Activated CD4-positive, alpha-beta T cell treated with anti-CD3 and anti-CD28 coated beads for 24 hours (primary cell): ENCODE measurements at regions not wholly inside any gene's neighbourhood (a gene's known extent, or its start where the extent isn't known, plus 50 kb on each side); places are given as distances from the start of the nearest gene placed in this dataset.
"Not testable (repeated sequence)": the region's sequence is repeated elsewhere in the genome, so short reads cannot be mapped to it uniquely, and the experiment has no call there.

ENCODE experiments used
- DNase-seq, 2 donors: peaks; one replicate each; pipeline ENCODE4 v3.0.0-alpha.2; 2020; ENCODE audit warnings: low read depth in 2 of 2

DNA sequence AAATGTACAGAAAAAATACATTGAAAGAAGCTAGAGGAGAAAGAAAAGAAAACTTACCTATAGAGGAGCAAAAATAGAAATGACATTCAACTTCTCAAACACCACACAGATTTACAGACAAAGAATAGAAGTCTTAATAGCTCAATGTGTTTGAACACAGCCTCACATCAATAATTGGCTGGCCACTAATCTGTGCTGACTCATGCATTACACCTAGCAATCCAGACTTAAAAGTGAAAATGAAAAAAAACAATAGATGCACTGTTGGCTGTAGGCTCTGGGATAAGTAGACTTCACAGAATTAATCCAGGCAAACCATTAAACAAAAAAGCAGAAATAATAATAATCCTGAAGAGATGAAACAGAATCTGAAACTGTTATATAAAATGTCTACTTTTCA, 961.3 kb upstream of the CELF4 start:
- no peak for DNase-seq

DNA sequence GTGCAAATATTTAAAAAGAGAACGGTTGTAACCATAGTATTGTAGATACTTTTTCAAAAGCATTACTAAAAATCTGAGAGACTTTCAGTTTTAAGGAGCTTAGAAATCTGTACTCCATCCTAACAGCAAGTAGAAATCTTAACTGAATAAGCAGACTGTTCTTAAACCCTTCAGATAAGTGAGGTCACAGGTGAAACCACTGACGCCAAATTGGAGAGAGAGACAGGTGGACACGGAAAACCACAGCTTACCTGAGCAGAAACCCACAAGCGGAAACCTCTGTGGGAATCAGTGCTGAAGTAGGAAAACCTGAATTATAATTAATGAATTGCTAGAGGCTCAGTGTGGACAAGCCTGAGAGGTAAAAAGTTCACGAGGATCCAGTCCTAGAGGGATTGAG, 959.4 kb upstream of the CELF4 start:
- no peak for DNase-seq

DNA sequence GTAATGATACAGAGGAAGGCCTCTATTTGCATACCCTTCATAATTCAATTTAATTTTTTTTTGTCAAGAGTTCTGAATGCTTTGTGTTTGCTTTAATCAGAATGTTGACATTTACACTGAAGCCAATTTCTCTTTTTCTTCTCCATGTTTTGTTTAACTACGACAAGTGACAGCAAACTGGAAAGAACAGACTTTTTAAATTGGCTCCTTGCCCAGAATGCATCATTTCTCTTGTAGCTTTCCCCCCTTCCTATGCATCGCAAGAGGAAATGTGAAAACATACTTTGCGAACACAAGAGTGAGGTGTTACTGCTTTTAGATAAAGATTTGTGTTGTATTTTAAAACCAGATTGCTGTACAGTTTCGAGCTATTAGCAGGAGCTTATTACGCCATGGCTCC, 955.2 kb upstream of the CELF4 start:
- DNase-seq: no peak

DNA sequence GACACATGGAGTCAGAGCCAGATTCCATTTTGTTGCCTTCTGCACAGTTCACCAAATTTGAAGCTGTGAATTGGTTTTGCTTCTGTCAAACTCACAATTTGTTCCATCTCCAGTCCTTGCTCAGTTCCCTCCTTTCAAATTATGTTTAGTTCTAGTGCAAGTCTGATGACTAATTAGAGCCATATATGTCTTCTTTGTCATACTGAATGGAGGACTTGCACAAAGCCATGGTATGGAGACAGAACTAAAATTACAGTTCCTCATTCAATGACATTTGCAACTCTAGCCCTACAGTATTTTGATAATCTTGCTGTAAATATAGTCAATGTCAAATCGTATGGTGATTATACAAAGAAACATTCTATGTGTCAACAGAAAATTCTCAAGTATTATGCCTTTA, 936.9 kb upstream of the CELF4 start:
- no peak for DNase-seq

DNA sequence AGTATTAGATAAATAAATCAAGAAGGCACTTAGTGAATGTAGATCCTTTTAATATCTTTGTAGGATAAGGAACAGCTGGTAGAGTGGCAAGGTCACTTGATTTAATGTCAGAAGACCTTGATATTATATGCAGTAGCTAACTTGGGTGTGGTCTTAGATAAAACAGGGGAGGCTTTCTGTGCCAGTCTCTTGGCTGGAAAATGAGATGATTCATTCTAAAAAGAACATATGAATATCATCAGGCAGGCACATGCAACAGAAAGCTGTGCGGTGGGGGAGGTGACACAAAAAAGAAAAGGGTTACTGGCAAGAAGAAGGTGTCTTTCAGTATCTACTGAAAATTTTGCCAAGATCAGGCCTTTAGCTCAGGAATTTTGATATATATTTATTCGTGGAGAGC, 931.7 kb upstream of the CELF4 start:
- no peak for DNase-seq

DNA sequence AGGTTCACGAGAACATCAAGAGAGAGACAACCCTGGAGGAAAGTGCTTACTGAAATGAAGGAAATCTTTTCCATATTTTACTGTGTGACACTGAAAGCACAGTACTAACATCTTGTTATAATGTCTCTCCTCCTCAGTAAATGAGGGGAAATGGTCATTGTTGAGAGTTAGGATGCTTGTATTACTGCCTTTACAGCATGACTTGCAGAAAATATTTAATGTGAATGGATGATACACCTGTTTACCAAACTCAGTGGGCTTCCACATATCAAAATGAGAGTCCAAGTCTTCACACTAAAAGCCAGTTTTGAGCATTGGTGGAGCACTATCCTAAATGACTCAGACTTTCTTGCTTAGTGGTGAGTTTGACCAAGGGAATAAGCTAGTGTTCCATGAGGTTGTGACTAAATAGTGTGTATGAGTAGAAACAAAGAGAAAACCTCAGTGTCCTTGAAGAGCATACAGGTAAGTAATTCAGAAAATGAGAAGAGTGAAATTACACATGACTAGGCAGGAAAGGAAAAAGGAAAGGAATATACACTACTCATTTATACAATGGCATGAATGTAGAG, 930.7 kb upstream of the CELF4 start:
- no peak for DNase-seq

DNA sequence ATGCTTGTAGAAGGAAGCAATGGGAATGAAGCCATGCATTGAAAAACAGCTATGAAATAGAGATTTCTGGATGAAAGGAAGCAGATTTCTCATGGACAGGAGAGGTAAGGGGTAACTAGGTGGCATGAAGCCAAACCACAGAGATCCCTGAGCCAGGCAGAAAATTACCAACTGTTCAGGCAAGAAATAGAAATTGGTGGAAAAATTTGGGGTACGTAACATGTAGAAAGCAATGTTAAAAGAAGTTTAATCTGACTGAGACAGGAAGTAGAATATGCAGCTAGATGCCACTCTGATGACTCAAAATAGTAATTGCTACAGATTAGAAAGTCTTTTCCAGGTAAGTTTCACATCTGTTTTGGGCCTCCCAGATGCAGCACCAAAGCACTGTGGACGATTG, 928.5 kb upstream of the CELF4 start:
- no peak for DNase-seq

DNA sequence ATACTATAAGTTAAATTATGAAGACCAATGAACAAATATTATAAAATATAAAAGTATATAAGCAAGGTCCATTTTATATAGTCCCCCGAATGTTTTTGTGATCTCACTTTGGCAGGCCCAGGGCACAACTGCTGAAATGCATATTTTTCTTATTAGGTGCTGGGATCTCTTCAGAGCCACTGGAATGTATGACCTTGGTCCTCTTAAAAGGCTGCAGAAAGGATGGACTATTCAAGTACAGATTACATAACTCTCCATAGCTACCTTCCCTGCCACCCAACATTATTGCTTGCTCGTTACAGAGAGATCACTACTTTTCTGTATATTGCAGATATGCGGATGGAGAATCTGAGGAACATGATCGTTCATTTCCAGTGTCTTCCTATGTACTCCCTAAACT, 925.6 kb upstream of the CELF4 start:
- no peak for DNase-seq

DNA sequence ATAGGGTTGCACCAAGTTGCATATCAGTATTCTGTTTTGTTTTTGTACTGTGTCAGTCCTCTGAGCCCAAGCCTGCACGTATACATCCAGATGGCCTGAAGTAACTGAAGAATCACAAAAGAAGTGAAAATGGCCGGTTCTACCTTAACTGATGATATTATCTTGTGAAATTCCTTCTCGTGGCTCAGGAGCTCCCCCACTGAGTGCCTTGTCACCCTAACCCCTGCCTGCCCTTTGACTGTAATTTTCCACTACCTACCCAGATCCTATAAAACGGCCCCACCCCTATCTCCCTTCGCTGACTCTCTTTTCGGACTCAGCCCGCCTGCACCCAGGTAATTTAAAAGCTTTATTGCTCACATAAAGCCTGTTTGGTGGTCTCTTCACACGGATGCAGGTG, 924.1 kb upstream of the CELF4 start:
- DNase-seq: not testable (repeated sequence)

DNA sequence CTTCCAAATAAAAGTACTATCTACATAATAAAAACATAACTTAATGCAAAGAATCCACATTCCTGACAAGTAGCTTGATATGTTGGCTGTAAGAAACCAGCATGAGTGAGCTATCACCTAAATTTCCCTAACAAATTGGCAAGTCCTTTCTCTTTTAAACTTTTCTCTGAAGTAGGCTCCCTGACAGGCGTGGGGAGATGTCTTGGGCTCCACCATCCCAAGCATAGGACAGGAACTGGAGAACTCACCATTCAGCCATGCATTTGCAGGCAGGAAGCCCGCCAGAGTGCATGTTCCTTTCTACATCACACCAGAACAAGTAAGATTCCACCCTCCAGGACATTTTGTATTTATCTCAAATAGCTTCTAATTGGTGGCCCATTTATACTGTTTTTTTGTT, 921.9 kb upstream of the CELF4 start:
- DNase-seq: no peak

DNA sequence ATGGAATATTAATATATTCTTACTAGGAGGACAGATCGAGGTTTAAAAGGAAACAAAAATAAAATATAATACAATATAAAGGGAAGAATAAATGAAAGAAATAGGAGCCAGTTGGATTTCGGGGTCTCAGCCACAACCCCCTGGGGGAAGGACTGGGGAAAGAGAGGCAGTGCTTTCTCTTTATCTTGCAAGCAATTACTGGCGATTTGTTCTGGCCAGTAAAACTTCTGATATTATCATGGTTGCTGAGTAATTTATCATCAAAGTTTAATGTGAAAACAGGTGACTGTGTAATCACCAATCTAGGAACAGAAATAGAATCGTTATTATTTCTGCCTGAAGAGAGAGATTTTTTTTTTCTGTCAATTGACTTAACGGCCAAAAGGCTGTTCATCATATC, 917.7 kb upstream of the CELF4 start:
- DNase-seq: no peak

DNA sequence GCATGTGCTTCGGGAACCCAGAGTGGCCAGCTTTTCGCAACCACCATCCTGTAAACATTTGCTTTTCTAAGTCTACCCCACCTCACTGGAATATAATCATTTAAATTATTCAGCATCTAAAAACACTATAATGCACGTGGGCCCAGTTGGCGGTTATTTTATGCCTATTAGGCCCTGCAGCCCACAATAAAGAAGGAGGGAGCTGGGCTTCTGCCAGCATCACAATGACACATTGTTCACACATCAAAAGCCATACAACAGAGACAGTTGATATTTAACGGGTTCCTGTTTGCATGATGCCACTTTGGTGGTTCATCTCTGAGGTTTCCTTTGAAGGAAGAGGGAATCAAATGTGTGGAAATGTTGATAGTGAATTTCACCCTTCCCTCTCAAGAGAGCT, 916.0 kb upstream of the CELF4 start:
- no peak for DNase-seq

DNA sequence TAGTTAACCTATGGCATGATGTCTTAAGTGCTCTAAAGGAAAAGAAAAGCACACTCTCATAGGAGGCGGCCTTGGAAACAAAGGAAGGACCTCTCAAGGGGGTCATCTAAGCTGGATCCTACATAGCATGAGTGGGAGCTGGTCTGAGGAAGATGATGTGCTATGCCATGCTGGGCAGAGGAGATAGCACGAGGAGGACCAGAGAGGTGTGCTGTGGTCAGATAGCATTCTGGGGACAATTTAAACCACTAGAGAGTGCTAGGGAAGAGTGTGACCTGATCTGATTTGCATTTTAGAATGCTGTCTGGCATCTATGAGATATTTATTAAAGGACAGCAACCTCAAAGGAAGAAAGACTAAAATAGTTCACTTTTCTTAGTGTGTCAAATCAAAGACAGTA, 910.1 kb upstream of the CELF4 start:
- no peak for DNase-seq

DNA sequence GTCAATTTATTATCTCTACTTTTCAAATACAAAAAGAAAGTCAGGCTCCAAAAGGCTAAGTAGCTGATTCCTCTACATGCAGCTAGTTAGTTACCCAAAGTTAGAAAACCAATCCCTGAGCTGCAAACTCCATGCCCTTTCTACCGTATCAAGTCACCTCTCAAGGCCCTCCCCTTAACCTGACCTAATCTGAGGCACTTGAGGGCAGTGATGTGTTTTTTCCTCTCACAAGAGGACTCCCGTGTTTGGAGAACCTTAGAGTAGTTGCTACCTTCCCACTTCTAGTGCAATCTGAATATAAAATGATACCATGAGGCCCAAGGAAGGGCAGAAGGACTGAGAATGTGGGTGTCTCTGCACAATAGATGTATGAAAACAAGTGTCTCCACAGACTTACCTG, 907.9 kb upstream of the CELF4 start:
- no peak for DNase-seq

DNA sequence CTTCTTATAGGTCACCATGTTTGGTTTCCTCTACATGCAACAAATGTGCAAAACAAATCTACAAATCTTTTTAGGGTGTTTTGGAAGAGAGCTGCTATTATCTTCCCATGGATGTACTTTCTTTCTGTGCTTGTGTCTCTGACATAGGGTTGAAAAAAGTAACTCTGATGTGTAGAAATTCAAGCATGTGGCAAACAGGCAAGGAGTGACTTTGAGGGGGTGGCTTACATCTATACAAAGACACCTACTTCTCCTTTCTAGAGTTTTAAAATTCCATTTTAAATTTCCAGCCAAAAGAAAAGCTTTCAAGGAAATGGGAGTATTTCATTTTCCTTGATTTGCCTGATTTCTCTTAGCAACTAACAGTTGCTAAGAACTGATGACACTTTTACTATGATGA, 904.8 kb upstream of the CELF4 start:
- no peak for DNase-seq

DNA sequence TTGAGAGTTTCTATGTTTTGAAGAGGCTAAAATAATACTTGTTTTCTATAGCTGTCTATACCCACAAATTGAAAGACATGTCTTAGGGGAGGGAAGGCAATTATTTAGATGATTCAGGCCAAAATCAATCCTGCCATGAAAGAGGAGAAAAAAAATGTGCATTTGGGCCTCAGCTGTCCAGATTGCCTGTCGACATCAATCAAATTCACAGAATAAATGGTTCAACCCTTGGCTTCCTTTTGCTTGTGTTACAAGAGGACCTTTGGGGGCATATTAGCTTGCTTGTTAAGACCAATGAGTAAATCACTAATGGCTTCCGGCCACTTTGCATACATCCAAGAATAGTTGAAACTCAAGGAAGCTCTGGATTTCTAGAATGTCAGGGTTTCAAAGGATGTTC, 900.8 kb upstream of the CELF4 start:
- DNase-seq: no peak

DNA sequence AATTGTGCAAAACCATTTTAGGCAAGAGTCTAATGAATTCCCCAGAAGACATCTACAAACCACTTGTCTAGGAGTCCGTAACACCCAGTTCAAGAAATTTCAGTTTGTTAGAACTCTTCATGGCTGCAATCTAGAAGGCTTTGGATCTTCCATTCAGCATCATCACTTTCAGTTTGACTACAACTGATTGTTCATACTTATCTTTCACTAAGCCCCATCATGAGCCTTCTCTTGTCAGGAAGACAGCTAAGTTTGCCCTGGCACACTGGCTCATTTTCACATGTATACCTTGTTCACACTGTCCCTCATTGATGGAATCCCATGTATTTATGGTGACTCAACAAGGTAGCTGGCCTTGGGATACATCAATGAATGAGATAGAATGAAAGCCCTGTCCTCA, 898.4 kb upstream of the CELF4 start:
- no peak for DNase-seq

DNA sequence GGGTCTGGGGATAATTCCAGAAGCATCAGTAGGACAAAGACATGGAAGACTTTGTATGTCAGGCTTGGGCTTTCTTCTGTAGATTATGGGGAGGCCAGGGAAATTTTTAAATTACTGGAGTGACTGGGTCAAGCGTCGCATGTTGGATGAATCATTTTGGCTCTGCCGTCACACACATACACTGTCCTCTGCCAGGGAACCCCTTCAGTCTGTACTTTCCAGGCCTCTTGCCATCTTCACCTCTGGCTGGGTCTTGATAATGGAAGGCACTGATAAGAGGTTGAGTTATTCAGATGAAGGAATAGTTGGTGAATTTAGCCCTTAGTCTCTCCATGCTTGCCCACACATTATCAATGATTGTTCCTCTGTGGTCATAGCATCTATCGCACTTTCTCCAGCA, 895.1 kb upstream of the CELF4 start:
- DNase-seq: no peak

DNA sequence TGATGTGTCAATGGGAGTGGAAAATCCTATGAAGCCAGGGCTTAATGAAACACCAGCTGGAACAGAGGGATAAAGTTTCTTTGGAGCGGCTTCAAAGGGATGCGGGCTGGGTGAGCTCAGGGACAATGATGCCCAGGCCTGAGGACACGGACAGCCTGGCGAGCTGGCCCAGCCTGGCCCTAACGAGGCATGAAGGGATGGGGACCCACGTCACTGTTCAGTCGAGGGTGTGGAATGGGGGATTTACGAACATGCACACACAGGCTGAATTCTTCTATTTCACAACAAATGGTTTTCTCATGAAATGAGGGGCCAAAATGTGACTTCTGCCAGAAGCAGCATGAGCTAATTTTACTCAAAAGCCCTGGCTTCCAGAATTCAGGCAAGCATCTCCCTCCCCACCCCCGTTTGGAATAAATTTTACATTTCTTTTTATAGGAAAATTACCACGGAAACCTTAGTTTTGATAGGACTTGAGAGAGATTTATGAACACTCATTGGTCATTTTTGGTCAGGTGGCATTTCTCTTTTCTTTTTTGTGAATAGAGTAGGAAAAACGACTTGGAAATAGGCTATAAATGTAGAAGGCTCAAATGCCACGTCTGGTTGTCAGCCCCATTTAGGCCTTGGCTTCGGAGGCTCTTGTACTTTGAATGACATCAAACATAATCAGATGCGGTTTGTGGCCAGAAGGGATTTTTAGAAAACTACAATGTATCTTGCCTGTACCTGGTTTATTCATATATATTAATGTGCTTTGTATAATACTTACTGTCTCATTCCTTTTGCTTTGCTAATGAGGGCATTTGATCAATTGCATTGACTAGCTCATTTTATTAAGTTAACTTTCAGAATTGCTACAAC, 893.8 kb upstream of the CELF4 start:
- no peak for DNase-seq

DNA sequence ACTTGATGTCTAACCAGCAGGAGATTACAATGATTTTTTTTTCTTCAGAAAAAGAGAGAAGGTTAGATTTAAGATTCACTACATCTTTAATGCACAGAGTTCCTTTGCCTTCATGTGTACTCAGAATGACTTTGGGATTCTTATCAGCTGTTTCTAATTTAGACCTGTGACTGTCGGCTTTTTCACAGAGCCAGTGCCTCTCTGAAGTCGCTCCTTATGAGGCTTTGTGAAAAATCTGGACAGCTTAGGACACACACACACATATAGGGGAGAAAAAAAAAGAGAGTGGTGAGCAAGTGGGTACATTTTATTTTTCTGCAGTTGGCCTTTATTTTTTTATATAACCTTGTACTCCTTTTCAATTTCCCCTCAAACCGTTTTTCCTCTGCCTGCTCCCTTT, 893.1 kb upstream of the CELF4 start:
- no peak for DNase-seq

DNA sequence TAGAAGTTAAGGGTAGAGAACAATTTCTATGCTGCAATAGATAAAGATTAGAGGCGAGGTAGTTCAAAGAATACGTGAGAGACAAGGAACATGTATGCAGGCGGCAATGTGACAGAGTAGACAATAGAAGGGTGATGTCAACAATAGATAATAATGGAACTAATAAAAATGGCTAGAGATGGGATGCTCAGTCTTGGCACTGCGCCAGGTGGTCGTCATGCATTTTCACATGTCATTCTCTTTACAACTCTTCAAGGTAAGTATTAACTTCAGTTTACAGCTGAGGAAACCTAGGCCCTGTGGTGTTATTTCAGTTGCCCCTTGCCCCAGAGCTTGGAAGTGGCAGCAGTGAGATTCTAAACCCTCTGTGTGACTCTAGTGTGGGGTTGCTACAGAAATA, 890.7 kb upstream of the CELF4 start:
- no peak for DNase-seq

DNA sequence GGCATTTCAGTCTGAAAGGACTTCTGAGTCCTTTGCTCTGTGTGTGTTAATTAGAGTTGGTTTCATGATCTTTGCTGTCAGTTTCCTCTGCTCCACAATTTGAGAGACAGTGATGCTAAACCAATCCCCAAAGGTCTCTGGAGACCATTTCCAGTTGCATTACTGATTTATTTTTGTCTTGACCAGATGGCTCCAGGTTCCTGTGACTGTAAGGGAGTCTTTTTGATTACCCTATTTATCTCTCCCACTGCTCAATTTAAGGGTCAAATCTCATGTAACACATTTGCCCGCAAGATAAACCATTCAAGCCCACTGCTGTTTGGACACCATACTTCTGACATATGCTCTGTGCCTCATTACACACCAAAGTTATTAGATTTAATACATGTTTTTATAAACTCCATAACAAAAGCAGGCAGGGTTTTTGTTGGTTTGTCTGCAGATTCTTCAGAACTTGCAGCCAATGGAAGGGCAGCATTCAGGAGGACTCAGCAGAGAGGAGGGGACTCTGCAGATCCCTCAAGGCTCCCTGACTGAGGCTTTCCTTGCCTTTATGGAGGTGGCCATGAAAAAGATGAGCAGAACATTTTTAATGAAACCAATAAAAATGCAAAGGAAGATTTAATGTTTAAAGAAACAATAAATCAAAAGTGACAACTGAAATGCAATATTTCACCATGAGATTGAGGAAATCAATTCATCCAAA, 889.3 kb upstream of the CELF4 start:
- DNase-seq: no peak

DNA sequence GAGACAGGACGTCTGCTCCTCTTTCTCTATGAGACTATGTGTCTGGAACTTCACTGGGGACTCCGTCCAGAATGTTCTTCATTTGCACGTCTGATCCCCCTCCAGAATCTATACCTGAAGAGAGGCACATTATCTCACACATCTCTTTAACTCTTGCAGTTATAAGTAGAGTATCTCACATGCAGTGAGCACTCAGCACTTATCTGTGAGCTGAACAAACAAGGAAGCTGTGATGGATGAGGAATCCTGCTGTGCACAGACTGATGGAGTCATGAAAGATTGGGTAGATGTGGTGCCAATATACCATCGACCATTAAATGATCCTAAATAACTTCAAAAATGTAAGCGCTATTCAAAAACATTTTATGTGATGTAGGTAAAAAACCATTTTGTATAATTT, 888.3 kb upstream of the CELF4 start:
- DNase-seq: no peak
